ENCODE measurements at regions not wholly inside any gene's neighbourhood (a gene's known extent, or its start where the extent isn't known, plus 50 kb on each side); places are given as distances from the start of the nearest gene placed in this dataset.

DNA sequence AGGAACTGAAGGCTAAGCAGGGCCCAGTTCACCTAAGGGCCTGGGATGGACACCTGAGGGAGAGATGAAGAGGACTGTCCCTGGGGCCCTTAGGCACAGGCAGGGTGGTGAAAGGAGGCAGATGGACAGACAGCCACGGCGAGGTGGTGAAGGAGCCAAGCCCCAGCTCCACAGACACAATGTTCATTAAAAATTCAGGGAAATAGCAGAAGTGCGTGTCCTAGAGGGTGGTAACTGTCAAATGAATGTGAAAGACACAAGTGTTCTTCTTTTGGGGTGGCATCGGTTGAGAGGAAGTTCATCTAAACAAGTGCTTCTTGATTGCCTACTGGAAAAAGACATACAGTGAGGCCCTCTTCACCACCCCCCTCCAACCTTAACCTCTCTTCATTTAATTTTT lies 76.2 kb upstream of the SIX2 start:
- no peaks in the 10 kb centered on the region for H3K9me3 ChIP-seq
- no peaks in the 10 kb centered on the region for H3K36me3 ChIP-seq
- H3K4me1 ChIP-seq = no peaks in the 10 kb centered on the region
- H3K27me3 ChIP-seq = no peaks in the 10 kb centered on the region
- WGBS = 88% methylated on average over 4 of the region's 4 CpGs
- TF ChIP-seq, protein P1, sequence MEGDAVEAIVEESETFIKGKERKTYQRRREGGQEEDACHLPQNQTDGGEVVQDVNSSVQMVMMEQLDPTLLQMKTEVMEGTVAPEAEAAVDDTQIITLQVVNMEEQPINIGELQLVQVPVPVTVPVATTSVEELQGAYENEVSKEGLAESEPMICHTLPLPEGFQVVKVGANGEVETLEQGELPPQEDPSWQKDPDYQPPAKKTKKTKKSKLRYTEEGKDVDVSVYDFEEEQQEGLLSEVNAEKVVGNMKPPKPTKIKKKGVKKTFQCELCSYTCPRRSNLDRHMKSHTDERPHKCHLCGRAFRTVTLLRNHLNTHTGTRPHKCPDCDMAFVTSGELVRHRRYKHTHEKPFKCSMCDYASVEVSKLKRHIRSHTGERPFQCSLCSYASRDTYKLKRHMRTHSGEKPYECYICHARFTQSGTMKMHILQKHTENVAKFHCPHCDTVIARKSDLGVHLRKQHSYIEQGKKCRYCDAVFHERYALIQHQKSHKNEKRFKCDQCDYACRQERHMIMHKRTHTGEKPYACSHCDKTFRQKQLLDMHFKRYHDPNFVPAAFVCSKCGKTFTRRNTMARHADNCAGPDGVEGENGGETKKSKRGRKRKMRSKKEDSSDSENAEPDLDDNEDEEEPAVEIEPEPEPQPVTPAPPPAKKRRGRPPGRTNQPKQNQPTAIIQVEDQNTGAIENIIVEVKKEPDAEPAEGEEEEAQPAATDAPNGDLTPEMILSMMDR (IDR thresholded peaks at IDR 0.05) = no peak
- TF ChIP-seq POLR2AphosphoS5 (IDR thresholded peaks at IDR 0.05) (no peak), POLR2A (IDR thresholded peaks at IDR 0.05; ENCODE audit: low read depth) (no peak), EP300 (IDR thresholded peaks at IDR 0.05) (no peak)
- no peak overlapping the region for H3K27ac ChIP-seq (replicated peaks in 1 of 4)
- no peak for DNase-seq (ENCODE audit: extremely low spot score)
- intact Hi-C loops (cut with DNase I) = no loop called here
- no peak overlapping the region for H3K4me3 ChIP-seq

DNA sequence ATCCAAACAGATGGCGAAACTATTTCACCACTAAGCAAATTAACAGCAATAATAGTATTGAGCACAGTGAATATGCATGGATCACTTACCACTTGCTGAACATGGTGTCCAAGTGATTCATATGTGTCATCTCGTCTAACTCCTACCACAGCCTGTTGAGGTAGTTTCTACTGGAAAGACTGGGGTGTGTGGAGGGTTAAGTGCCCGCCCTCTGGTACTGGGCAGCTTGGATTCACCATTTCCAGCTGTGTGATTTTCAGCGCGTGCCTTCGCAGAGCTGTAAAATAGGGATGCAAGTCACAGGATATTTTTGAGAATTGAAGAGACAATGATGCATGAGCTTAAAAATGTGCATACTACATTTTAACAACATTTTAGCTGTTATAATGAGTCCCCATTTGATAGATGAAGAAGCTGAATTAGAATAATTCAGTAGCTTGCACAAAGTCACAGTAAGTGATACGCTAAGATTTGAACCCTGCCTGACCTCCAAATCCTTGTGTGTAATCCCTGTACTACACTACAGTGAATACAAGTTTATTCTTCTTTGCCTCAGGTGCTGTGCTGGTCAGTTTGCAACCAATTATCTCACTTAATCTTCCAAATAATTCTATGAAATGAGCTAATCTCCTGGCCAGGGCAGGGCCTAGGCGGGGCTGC lies 75.2 kb upstream of the SIX2 start:
- 82% methylated on average over 8 of the region's 8 CpGs for WGBS
- Histone ChIP-seq H3K27ac (replicated peaks in 1 of 4) (no peak overlapping the region), H3K36me3 (no peaks in the 10 kb centered on the region), H3K9me3 (no peaks in the 10 kb centered on the region), H3K4me3 (no peak overlapping the region), H3K27me3 (no peaks in the 10 kb centered on the region), H3K4me1 (no peaks in the 10 kb centered on the region)
- TF ChIP-seq, protein P1 (IDR thresholded peaks at IDR 0.05) = no peak
- TF ChIP-seq EP300 (IDR thresholded peaks at IDR 0.05) (no peak), POLR2A (IDR thresholded peaks at IDR 0.05; ENCODE audit: low read depth) (no peak)
- peak; percentile 64 for DNase-seq (ENCODE audit: extremely low spot score)
- intact Hi-C loops (cut with DNase I) = no loop called here

DNA sequence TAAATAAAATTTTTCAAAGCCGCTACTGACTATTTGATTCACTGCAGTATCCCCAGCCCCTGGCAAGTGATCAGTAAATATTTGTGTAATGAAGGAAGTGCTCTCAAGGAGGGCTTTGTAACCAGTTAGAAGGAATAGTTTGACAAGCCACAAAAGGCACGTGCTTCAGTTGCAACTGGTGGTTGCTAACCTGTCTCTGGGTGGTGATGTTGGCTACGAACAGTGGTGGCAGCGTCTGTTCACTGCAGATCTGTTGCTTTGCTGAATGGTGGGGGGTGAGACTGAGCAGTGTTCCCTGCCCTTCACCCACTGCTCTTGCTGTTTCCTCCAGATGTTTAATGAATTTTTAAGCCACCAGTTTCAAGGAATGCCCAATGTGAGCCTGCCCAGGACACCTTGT lies 73.9 kb upstream of the SIX2 start:
- H3K27me3 ChIP-seq = no peaks in the 10 kb centered on the region
- intact Hi-C loops (cut with DNase I) = no loop called here
- TF ChIP-seq, protein P1 (IDR thresholded peaks at IDR 0.05) = no peak
- TF ChIP-seq POLR2AphosphoS5 (IDR thresholded peaks at IDR 0.05) (no peak), EP300 (IDR thresholded peaks at IDR 0.05) (no peak), POLR2A (IDR thresholded peaks at IDR 0.05; ENCODE audit: low read depth) (no peak)
- 46% methylated on average over 4 of the region's 4 CpGs for WGBS
- H3K9me3 ChIP-seq = no peaks in the 10 kb centered on the region
- H3K36me3 ChIP-seq = no peaks in the 10 kb centered on the region
- no peaks in the 10 kb centered on the region for H3K4me1 ChIP-seq
- H3K27ac ChIP-seq (replicated peaks in 1 of 4) = no peak overlapping the region
- peak; percentile 80 for DNase-seq (ENCODE audit: extremely low spot score)
- H3K4me3 ChIP-seq = no peak overlapping the region

DNA sequence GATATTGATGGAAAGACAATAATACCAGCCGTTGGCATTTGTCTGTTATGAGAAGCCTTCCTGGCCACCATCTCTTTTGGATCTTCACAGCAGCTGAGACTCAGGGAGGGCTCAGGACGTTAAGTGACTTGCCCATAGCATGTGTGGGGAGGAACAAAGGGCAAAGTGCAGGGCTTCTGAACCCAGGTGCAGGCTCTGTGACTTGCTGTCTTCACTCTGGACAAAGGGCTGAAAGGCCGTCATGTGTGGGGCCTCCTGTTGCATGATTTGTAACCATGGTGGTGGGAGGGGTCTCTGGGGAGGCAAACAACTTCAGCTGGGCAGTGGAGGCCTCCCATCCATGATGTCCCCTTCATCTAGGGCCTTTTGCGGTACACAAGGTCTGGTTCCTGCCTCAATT lies 65.5 kb upstream of the SIX2 start:
- Histone ChIP-seq H3K36me3 (no peaks in the 10 kb centered on the region), H3K4me3 (no peak overlapping the region), H3K27ac (replicated peaks in 1 of 4) (no peak overlapping the region), H3K4me1 (no peaks in the 10 kb centered on the region), H3K9me3 (no peaks in the 10 kb centered on the region), H3K27me3 (peaks cover 0 to 36% (median 0%) of the 10 kb centered on the region in 4 donors)
- 76% methylated on average over 4 of the region's 4 CpGs for WGBS
- intact Hi-C loops (cut with DNase I) = no loop called here
- TF ChIP-seq POLR2A (IDR thresholded peaks at IDR 0.05; ENCODE audit: low read depth) (no peak), POLR2AphosphoS5 (IDR thresholded peaks at IDR 0.05) (no peak), EP300 (IDR thresholded peaks at IDR 0.05) (no peak)
- TF ChIP-seq, protein P1 (IDR thresholded peaks at IDR 0.05) = no peak
- no peak for DNase-seq (ENCODE audit: extremely low spot score)

DNA sequence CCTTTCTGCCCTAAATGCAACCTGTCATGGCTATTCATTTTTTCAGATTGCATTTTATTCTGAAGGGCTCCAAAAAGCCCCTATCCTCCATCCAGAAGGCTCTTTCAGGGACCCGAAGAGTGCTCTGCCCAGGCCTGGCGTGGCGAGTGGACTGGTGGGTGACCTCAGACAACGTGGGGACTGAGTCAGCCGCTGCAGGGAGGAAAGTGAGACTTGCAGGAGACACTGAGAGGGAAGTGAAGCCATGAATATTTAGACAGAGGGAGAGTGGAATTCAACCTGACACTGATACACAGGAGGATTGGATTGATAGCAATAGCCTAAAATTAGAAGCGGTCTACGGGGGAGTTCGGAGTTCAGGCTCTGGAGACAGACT lies 63.6 kb upstream of the SIX2 start:
- DNase-seq (ENCODE audit: extremely low spot score) = no peak
- Histone ChIP-seq H3K27ac (replicated peaks in 1 of 4) (no peak overlapping the region), H3K4me1 (no peaks in the 10 kb centered on the region), H3K36me3 (no peaks in the 10 kb centered on the region), H3K27me3 (peaks cover 0 to 54% (median 0%) of the 10 kb centered on the region in 4 donors), H3K4me3 (no peak overlapping the region), H3K9me3 (no peaks in the 10 kb centered on the region)
- TF ChIP-seq POLR2AphosphoS5 (IDR thresholded peaks at IDR 0.05) (no peak), POLR2A (IDR thresholded peaks at IDR 0.05; ENCODE audit: low read depth) (no peak), EP300 (IDR thresholded peaks at IDR 0.05) (no peak)
- TF ChIP-seq, protein P1 (IDR thresholded peaks at IDR 0.05) = no peak
- WGBS = 88% methylated on average over 8 of the region's 8 CpGs
- intact Hi-C loops (cut with DNase I) = no loop called here

Data from esophagus muscularis mucosa (tissue), 4 donors.